ENCODE measurements at regions not wholly inside any gene's neighbourhood (a gene's known extent, or its start where the extent isn't known, plus 50 kb on each side); places are given as distances from the start of the nearest gene placed in this dataset.
"Not testable (repeated sequence)": the region's sequence is repeated elsewhere in the genome, so short reads cannot be mapped to it uniquely, and the experiment has no call there.

DNA sequence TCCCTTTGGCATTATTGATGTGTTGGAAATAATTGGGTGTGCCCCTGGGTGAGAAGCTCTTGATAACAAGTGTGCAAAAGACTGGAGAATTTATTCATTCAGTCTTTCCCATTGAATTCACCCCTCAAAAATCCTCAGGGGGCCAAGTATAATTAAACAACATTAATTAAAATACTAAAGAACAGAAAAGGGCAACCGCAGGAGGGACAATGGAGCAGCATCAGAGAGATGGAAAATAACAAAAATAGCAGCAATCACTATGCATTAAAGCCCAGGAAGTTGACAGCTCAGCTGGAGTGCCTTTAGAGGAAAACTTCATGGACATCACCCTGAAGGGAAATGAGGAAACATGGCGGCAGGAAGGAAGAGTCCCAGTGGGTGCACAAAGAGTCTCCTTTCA, 227.6 kb downstream of the MINAR1 start:
- no peak for DNase-seq (ENCODE audit: low read depth in 2 of 2)

DNA sequence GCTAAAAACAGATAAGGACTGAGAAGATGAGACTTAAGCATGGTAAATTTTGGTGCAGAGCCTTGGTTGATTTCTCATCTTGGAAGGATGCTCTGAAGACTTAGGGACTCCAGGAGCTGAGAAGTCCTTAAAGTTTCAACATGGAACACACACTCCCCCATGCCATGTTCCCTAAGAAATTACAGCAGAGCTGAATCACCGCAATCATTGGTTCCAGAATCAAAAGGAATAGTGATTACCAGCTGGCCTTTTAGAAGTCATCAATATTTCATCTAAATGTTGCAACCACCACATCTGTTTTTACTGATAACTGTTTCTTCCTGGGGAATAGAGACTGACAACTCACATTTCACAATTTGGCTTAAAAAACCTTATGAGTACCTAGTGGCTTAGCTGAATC, 229.3 kb downstream of the MINAR1 start:
- no peak for DNase-seq (ENCODE audit: low read depth in 2 of 2)

DNA sequence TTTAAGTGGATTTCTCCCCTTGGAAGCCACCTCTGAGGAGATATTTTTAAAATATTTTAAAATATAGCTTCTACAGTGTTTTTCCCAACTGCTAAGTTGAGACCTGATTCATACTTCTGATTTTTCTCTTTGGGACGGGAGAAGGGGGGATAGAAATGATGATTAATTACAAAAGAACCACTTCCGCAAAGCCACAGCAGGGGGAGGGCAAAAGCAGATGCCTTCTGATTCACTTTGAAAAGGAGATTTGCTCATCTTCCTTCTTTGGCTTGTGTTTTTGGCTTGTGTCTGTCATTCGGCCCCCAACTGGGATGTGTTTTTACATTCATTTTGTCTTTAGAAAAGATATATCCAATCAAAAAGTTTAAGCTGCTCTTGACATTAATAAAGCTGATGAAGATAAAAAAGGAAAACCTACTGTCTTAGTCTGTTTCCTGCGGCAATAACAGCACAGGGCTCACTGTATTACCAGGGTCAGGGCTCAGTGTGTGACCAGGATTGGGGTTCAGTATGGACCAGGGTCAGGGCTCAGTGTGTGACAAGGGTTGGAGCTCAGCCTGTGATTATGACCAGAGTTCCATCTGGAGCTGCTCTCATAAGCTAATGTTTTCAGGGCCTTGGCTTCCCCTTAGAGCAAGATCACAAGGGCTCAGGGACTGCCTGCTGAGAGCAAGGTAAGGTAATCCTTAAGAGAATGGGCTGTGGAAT, 223.2 kb downstream of the MTHFS start:
- no peak for DNase-seq (ENCODE audit: low read depth in 2 of 2)

DNA sequence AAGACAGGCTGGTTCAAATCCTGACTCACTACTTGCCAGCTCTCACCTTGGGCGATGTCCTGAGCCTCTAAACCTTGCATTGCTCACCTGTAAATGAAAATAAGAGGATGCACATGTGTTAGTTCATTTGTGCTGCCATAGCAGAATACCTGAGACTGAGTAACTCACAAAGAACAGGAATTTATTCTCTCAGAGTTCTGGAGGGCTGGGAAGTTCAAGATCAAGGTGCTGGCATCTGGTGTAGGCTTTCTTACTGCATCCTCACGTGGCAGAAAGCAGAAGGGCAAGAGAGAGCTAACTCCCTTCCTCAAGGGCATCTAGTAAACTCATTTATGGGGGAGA, 222.7 kb downstream of the MTHFS start:
- no peak for DNase-seq (ENCODE audit: low read depth in 2 of 2)

DNA sequence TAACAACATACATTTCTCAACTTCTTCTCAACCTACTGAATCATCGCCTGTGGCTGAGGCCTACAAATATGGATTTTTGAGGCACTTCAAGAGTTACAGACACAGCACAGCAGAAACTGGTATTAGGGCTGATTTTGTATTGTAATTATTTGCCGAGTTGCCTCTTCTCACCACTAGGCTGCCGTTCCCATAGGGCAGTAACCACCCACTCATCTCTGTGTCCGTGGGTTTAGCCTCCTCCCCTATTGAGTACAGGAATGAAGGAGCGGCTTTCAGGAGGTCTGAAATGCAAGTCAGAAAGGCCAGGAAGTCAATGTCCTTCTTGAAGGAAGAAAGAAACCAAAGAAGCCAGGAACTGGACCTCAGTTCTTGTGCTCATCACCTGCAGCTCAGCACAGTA, 220.8 kb downstream of the MTHFS start:
- DNase-seq (ENCODE audit: low read depth in 2 of 2), result no peak

DNA sequence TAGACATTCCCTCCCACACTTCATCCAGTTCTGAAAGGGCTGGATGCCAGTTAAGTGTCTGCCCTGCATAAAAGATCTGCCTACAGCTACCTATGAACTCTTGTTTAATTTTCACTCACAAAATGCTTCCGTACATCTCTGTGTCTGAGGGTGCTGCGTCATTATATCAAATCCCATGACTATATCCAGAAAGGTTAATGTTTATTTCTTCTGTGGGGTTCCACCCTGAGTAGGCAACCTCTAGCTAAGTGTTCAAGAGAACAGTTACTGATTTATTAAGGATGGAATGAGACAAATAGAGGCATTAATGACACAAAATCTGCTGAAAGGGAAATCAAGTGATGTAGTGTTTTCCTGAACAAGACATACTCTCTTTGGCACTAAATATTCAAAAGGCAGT, 220.2 kb downstream of the MTHFS start:
- no peak for DNase-seq (ENCODE audit: low read depth in 2 of 2)

DNA sequence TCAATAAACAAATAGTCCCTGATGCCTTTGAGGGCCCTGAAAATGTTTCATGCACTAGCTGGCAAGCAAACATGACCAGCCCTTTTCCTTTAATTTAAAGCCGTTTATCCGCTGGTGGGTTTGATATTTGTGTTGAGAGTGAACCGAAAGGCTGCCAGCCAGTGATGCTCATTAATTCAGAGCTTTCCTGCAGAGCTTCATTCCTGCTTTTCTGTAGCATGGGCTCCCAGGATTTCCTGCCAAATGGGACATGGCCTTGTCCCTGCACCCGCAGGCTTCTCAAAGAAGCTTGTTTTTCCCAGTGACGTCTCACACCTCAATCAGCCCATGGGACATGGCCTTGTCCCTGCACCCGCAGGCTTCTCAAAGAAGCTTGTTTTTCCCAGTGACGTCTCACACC, 219.6 kb downstream of the MTHFS start:
- no peak for DNase-seq (ENCODE audit: low read depth in 2 of 2)

DNA sequence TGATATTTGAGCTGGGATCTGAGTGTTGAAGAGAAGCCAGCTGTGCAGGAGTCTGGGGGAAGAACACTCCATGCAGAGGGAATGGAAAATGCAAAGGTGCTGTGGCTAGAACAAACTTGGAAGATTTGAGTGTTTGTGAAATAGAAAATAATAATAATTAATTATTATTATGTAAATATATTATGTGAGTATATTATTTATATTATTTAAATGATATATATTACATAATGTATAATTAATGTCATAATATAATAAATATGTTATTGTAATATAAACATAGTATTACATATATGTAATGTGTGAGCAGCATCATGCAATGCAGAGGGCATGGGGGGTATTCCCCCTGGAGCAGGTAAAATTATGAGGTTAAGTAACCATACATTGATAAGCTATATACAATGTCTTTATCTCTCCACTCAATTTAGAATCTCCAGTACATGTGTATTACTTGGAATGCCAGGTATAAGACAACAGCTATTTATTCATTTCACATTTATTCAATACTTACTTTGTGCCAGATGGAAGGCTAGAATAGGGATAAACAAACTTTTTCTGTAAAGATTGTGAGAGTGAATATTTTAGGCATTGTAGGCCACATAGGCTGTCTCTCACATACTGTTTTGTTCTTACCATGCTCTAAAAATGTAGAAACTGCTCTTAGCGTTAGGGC, 218.6 kb downstream of the MTHFS start:
- DNase-seq (ENCODE audit: low read depth in 2 of 2), result no peak

DNA sequence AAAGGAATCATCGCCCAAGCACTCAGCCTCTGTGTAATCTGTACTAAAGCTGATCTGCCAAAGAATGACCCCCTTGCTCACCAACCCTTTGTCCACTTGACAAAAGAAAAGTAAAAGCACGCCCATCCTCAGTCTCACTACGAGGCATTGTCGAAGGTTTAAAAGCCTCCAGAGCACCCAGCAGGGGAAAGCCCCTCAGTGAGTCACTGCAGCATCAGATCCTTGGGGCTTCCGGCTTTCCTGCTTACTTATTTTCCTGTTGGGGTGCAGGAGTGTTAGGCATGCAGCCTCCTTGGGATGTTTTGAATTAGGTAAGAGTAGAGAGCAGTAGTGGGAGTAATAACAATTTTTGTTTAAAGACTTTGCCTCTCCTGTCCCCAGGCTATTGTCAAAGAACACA, 216.1 kb downstream of the MTHFS start:
- no peak for DNase-seq (ENCODE audit: low read depth in 2 of 2)

DNA sequence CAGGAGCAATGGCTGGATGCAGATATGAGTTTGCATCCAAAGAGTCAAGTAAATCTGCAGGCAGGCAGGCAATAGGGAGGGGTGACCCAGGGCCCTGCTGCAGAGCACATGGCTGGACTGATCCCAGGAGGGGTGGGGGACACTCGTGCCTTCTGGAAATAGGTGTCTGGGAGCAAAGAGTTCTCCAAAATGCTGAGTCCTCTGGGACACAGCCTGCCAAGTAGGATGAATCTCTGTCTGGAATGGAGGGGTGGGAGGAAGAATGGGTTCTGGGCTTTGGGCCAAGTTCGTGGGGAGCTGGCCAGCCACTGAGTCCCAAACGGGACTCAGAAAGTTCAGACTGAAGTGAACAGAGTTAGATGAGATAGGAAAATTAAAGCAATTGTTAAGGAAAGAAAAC, 214.5 kb downstream of the MTHFS start:
- DNase-seq (ENCODE audit: low read depth in 2 of 2), result no peak

DNA sequence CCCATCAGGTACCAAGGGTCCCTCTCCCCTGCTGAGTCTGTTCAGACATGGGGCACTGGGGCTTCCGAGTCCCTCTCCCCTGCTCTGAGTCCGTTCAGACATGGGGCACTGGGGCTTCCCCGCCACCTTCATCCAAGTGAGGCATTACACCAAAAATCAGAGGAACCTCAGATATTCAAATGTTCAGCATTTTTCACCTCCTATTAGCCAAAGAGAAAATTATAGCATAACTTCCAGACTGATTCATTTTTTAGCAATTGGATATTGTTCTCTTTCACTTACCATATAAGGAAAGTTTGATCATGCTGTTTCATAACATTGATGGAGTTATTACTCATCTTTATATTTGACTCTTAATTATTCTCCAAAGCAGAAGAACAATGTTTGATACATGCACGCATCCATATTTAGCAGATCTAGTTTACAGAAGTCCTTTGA, 213.9 kb downstream of the MTHFS start:
- DNase-seq (ENCODE audit: low read depth in 2 of 2), result no peak

DNA sequence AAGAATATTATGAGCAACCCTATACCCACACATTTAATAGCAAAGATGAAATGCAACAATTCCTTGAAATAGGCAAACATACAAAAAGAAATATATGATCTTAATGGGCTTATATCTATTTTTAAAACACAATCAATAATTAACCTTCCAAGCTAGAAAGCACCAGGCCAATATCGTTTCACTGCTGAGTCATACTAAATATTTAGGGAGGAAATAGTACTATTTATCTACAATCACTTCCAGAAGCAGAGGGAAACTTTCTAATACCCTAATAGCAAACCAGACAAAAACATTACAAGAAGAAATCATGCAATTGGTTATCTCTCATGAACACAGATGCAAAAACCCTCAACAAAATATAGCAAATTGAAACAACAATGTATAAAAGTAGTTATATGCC, 207.8 kb downstream of the MTHFS start:
- DNase-seq (ENCODE audit: low read depth in 2 of 2), result no peak

DNA sequence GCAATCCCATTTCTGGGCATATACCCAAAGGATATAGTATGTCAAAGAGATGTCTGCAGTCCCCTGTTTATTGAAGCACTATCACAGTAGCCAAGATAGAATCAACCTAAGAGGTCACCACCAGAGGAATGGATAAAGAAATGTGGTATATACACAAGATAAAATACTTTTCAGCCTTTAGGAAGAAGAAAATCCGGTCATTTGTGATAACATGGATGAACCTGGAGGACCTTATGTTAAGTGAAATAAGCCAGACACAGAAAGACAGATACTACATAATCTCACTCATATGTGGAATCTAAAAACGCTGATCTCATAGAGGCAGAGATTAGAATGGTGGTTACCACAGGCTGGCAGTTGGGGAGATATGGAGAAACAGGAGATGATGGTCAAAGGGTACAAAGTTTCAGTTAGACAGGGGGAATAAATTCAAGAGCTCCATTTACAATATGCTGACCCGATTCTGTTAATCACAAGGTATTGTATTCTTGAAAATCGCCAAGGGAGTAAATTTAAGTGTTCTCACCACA, 195.8 kb downstream of the MTHFS start:
- DNase-seq (ENCODE audit: low read depth in 2 of 2), result no peak

DNA sequence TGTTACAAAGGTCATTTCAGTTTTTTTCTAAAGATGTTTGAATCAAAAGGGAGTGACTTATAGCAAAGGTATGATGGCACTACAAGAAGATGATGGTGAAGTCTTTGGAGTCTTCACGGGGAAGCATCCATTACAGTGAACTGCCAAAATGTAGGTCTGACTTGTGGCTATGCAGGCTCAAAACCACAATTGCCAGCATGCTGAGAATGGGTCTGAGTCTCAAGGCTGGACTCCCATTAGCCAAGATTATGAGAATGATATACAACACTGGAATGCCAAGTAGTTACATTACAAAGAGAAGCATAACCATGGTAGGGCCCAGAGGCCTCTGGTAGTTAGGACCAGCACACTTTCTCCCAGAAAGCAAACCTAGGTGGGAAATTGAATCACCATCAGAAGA, 194.2 kb downstream of the MTHFS start:
- DNase-seq (ENCODE audit: low read depth in 2 of 2), result no peak

DNA sequence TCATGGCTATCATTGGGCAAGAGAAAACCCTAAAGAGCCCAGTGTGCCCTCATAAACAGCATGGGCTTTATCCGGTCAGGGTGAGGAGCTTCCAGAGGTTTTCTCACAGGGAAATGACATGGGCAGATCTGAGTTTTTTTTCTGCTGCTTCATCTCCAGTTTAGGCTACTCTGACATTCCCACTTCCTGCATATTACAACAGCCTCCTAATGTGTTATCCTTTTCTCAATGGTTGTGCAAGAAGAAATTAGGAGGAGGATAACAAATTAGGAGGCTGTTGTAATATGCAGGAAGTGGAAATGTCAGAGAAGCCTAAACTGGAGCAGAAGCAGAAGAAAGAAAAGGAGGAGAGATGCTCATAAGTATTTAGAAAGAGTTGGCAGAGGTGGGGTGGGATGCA, 175.6 kb downstream of the MTHFS start:
- DNase-seq (ENCODE audit: low read depth in 2 of 2), result no peak

DNA sequence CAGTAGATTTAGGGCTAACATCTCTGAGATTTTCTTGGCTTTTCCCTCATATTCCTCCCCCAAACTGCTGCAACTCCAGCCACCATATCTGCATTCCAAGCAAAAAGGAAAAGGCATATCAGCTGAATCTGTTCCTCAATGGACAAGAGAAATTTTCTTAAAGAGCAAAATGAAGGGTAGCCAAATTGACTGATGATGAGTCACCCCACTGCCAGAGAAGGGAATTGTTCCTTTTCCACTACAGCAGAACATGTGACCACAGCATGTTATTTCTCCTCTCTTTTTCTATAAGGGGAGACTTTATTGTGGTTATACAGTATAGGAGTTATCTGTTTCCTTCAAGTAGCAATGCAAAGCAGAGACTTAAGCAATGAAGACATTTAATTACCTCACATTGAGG, 172.5 kb downstream of the MTHFS start:
- DNase-seq (ENCODE audit: low read depth in 2 of 2), result no peak

DNA sequence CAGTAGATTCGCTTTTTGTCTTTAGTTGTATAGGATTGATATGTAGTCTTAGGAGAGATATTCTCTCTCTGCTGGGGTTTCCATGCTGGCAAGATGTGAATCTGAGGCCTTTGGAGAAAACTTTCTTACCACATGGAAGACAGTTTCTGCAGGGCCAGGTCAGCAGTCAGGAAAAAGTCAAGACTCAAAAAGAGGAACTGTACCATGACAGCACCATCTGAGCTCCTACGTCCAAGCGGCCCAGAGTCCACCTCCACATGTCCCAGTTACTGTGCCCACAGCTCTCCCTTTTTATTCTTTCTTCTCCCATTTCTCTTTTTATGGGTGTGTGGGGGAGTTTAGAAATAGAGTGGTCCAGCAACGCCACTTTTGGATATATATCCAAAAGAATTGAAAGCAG, 172.0 kb downstream of the MTHFS start:
- no peak for DNase-seq (ENCODE audit: low read depth in 2 of 2)

DNA sequence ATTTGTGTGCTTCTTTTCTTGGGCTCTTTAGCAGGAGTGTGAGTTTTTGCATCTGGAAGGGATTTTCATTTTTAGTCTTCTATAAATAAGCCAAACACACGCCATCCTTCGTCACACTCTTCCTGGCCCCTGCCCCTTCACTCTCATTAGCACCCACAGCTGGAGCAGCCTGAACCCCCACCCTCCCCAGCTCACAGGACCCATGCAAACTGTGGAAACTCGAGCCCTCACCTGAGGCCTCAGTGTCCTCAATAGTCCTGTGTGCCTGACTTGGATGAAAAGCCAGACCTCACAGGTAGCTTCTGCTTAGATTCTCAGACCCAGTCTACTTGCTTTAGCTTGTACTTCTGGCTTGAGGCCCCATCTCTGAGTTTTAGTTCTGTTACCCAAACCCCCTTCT, 167.9 kb downstream of the MTHFS start:
- no peak for DNase-seq (ENCODE audit: low read depth in 2 of 2)

DNA sequence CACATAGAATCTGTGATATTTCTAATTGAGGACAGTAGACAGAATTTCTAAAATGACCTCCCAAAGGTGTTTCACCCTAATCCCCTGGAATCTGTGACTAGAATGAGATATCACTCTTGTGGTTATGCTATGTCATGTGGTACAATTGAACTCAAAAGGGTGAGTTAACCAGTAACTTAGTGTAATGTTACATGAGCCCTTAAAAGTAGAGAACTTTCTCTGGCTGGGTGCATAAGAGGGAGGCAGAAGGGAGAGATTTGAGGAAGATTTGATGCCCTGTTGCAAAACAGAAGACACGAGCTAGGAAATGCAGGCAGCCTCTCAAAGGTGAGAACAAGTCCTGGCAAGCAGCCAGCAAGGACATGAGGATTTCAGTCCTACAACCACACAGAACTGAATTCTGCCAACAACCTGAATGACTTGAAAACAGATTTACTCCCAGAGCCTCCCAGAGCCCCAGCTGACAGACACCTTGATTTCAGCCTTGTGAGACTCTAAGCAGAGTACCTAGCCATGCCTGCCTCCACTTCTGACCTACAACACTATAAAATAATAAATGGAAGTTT, 160.3 kb downstream of the MTHFS start:
- no peak for DNase-seq (ENCODE audit: low read depth in 2 of 2)

DNA sequence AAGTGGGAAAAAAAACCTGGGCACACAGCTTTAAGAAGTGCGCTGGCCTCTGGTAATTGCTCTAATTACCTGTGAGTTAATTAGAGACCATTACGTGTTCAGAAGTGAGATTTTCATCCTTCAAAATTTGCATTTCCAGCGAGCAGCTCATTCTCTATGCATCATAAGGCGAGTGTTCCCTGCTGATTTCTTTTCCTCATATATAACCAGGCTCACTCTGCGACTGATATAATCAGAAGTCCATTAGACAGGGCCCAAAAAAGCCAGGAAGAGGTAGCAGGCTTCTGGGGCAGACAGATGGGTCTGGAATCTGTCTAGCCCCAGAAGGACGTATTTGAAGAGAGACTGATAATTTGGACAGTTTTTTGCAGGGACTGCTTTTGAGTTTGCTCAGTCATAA, 158.7 kb downstream of the MTHFS start:
- DNase-seq (ENCODE audit: low read depth in 2 of 2), result no peak

DNA sequence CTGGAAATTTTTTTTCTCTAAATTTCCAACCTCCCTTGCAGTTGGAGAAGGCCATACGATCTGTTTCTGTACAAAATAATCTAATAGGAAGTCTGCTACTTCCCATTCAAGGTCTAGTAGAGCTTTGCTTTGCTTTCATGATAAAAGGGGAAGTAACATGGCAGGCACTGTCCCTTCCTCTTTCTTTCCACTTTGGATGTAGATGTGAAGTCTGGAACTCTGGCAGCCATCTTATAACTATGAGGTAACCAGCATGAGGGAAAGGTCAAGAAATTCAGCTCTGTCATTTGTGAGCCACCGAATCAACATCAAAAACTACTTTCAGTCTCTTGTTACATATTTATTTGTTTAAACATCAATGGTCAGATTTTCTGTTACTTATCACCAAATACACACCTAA, 156.3 kb downstream of the MTHFS start:
- no peak for DNase-seq (ENCODE audit: low read depth in 2 of 2)

DNA sequence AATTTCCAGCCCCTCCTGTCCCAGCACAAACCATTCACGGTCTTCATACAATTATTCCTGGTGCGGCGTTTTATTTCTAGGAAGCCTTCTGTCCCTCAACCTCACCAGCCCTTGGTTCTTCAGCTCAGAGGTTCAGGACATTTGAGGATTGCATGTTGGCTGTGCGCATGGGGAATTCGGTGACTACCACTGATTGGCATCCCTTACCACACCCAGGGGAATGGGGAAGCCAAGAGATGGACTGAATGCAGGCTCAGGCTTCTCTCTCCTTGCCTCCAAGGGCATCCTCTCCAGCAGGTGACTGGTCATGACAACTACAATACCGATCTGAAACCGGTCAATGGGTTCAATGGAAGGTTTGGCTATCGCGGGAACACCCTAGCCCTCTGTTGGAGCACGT, 153.8 kb downstream of the MTHFS start:
- DNase-seq (ENCODE audit: low read depth in 2 of 2), result no peak

DNA sequence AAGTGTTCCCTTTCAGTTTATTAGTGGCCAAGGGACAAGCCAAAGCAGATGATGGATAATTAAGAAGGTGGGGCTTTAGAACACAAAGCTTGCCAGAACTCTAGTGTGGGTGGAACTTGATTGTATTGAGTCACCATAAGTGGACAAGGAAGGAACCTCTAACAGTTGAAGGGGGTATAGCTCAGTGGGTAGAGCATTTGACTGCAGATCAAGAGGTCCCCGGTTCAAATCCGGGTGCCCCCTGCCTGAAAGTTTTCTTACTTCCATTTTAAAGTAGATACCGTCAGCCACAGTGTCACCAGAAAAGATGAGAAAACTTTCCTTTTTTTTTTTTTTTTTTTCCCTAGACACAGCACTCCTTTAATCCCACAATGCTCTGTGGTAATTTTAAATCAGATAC, 152.3 kb downstream of the MTHFS start:
- DNase-seq (ENCODE audit: low read depth in 2 of 2), result not testable (repeated sequence)
